Stimulated activated naive CD4-positive, alpha-beta T cell (primary cell): ENCODE measurements at regions not wholly inside any gene's neighbourhood (a gene's known extent, or its start where the extent isn't known, plus 50 kb on each side); places are given as distances from the start of the nearest gene placed in this dataset.

ENCODE experiments used
- DNase-seq, 6 experiments: peaks; one replicate each; lab custom pipeline; 2025; lab: John Stamatoyannopoulos, UW

- no peak for DNase-seq
Observed at GRCh38 chr12:92554158-92555073, 148.4 kb upstream of the PLEKHG7 start.

- DNase-seq = no peak
Observed at GRCh38 chr12:92553389-92553788, 149.4 kb upstream of the PLEKHG7 start.

GRCh38 chr12:92552412-92553108, 150.2 kb upstream of the PLEKHG7 start:
- no peak for DNase-seq

- DNase-seq = no peak
Observed at GRCh38 chr12:92551853-92552397, 150.9 kb upstream of the PLEKHG7 start.

- DNase-seq = no peak
Observed at GRCh38 chr12:92551210-92551609, 151.6 kb upstream of the PLEKHG7 start.

GRCh38 chr12:92550661-92551060, 152.1 kb upstream of the PLEKHG7 start:
- no peak for DNase-seq

- DNase-seq = no peak
Observed at GRCh38 chr12:92550254-92550653, 152.5 kb upstream of the PLEKHG7 start.

GRCh38 chr12:92549516-92549915, 153.3 kb upstream of the PLEKHG7 start:
- no peak for DNase-seq

- no peak for DNase-seq
Observed at GRCh38 chr12:92547906-92548305, 154.9 kb upstream of the PLEKHG7 start.

GRCh38 chr12:92547420-92547819, 155.4 kb upstream of the PLEKHG7 start:
- no peak for DNase-seq

GRCh38 chr12:92546635-92547348, 156.0 kb upstream of the PLEKHG7 start:
- DNase-seq = no peak

- no peak for DNase-seq
Observed at GRCh38 chr12:92546259-92546634, 156.5 kb upstream of the PLEKHG7 start.

GRCh38 chr12:92544322-92544721, 158.5 kb upstream of the PLEKHG7 start:
- DNase-seq = no peak

GRCh38 chr12:92543840-92544239, 158.9 kb upstream of the PLEKHG7 start:
- DNase-seq = no peak

- DNase-seq = no peak
Observed at GRCh38 chr12:92543359-92543758, 159.4 kb upstream of the PLEKHG7 start.

GRCh38 chr12:92541731-92542130, 161.1 kb upstream of the PLEKHG7 start:
- DNase-seq = no peak

- no peak for DNase-seq
Observed at GRCh38 chr12:92540782-92541423, 161.9 kb upstream of the PLEKHG7 start.

- DNase-seq = no peak
Observed at GRCh38 chr12:92539976-92540781, 162.6 kb upstream of the PLEKHG7 start.

- DNase-seq = no peak
Observed at GRCh38 chr12:92539110-92539749, 163.6 kb upstream of the PLEKHG7 start.

- no peak for DNase-seq
Observed at GRCh38 chr12:92537290-92537960, 165.4 kb upstream of the PLEKHG7 start.
